GM12878 (cell line): ENCODE measurements at regions not wholly inside any gene's neighbourhood (a gene's known extent, or its start where the extent isn't known, plus 50 kb on each side); places are given as distances from the start of the nearest gene placed in this dataset.

Experiments used
- CBX3 ChIP-seq: fragments of 200-600 bp; sonication (generic); IDR thresholded peaks from 2 replicates; pipeline ENCODE4 v1.6.1; 2016; ENCODE audit warnings: low read depth, borderline replicate concordance
- EZH2 ChIP-seq: IDR thresholded peaks from 2 replicates; pipeline ENCODE4 v1.6.1; 2012; ENCODE audit warnings: low read depth, mild to moderate bottlenecking, control low read depth, inconsistent platforms, low read length, borderline replicate concordance; ENCODE audit not compliant: control insufficient read depth
- HDAC2 ChIP-seq: fragments of 200-600 bp; sonication (generic); IDR thresholded peaks from 2 replicates; pipeline ENCODE4 v1.6.1; 2017
- JUND ChIP-seq: IDR thresholded peaks from 2 replicates; pipeline ENCODE4 v1.6.1; 2012; ENCODE audit warnings: low read depth, mild to moderate bottlenecking, low read length, improper control_type of control experiment, moderate library complexity
- MYC ChIP-seq: IDR thresholded peaks from 2 replicates; pipeline ENCODE4 v1.6.1; 2011; ENCODE audit warnings: mild to moderate bottlenecking, low read length, moderate library complexity, inconsistent platforms; ENCODE audit not compliant: insufficient read depth, insufficient replicate concordance, insufficient read length, severe bottlenecking
- NRF1 ChIP-seq: conservative IDR thresholded peaks from 2 replicates; pipeline ENCODE4 v1.6.1; 2011; ENCODE audit warnings: mild to moderate bottlenecking, low read depth, low read length, improper control_type of control experiment
- POLR2AphosphoS5 ChIP-seq: IDR thresholded peaks from 2 replicates; pipeline ENCODE4 v1.6.1; 2011; ENCODE audit warnings: mild to moderate bottlenecking, low read length, inconsistent platforms
- RELA ChIP-seq: fragments of 450-650 bp; IDR thresholded peaks from 2 replicates; pipeline ENCODE4 v1.8.0; 2014; ENCODE audit warnings: borderline replicate concordance; ENCODE audit not compliant: partially characterized antibody
- TCF7 ChIP-seq: IDR thresholded peaks from 2 replicates; pipeline ENCODE4 v1.6.1; 2014; ENCODE audit warnings: antibody characterized with exemption, borderline replicate concordance
- TF ChIP-seq, protein P1 (sequence below), 3 experiments: IDR thresholded peaks in 2 of 3; conservative IDR thresholded peaks in 1 of 3; 2 replicates each; pipeline ENCODE4 v1.5.1; 2011; ENCODE audit warnings: low read depth in 3 of 3, low read length in 3 of 3, mild to moderate bottlenecking in 3 of 3, control low read depth in 2 of 3, moderate library complexity in 2 of 3, inconsistent platforms in 1 of 3, mixed read lengths in 1 of 3; ENCODE audit not compliant: control insufficient read depth in 2 of 3, insufficient read depth in 1 of 3; ENCODE audit errors: extremely low read depth in 1 of 3
- TF ChIP-seq, protein P2 (sequence below): fragments of 450-650 bp; IDR thresholded peaks from 2 replicates; pipeline ENCODE4 v1.6.1; 2018; ENCODE audit warnings: borderline replicate concordance, mild to moderate bottlenecking; ENCODE audit not compliant: partially characterized antibody
- TF ChIP-seq, protein P3 (sequence below): IDR thresholded peaks from 2 replicates; pipeline ENCODE4 v1.6.1; 2012; ENCODE audit warnings: mild to moderate bottlenecking, low read depth, low read length
- TF ChIP-seq, protein P4 (sequence below): IDR thresholded peaks from 2 replicates; pipeline ENCODE4 v1.6.1; 2012; ENCODE audit warnings: low read length, inconsistent platforms

DNA sequence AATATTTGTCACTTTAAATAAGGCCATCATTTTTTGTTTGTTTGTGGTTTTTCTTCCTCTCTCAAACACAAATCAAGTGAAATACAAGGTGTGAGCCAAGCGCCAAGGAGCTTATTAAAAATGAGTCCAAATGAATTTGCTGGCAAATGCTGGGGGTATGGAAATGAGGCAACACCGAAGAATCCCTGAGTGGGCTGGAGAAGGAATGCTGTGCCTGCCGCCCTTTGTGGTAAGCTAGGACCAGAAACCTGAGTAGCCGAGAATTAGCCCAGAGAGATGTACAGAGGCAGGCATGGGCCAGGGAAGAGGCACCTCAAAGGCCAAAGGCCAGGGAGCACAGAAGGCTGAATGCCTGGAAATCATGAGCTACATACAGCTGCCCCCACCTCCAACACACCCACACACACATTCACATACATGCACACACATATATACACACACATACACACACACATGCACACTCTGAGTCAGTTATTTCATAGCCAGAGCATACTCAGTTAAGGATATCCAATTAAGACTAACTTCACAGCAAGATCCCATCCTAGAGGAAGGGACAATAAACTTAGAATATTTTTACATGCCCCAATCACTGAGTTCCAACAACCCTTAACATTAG lies 266.1 kb upstream of the DYNLRB2 start:
- TF ChIP-seq, protein P1, sequence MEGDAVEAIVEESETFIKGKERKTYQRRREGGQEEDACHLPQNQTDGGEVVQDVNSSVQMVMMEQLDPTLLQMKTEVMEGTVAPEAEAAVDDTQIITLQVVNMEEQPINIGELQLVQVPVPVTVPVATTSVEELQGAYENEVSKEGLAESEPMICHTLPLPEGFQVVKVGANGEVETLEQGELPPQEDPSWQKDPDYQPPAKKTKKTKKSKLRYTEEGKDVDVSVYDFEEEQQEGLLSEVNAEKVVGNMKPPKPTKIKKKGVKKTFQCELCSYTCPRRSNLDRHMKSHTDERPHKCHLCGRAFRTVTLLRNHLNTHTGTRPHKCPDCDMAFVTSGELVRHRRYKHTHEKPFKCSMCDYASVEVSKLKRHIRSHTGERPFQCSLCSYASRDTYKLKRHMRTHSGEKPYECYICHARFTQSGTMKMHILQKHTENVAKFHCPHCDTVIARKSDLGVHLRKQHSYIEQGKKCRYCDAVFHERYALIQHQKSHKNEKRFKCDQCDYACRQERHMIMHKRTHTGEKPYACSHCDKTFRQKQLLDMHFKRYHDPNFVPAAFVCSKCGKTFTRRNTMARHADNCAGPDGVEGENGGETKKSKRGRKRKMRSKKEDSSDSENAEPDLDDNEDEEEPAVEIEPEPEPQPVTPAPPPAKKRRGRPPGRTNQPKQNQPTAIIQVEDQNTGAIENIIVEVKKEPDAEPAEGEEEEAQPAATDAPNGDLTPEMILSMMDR (IDR thresholded peaks at IDR 0.05 in 2 of 3, conservative IDR thresholded peaks at IDR 0.05 in 1 of 3; ENCODE audit: control insufficient read depth in 2 of 3, extremely low read depth in 1 of 3, insufficient read depth in 1 of 3, low read depth in 3 of 3, low read length in 3 of 3), result no peak
- TF ChIP-seq, protein P2, sequence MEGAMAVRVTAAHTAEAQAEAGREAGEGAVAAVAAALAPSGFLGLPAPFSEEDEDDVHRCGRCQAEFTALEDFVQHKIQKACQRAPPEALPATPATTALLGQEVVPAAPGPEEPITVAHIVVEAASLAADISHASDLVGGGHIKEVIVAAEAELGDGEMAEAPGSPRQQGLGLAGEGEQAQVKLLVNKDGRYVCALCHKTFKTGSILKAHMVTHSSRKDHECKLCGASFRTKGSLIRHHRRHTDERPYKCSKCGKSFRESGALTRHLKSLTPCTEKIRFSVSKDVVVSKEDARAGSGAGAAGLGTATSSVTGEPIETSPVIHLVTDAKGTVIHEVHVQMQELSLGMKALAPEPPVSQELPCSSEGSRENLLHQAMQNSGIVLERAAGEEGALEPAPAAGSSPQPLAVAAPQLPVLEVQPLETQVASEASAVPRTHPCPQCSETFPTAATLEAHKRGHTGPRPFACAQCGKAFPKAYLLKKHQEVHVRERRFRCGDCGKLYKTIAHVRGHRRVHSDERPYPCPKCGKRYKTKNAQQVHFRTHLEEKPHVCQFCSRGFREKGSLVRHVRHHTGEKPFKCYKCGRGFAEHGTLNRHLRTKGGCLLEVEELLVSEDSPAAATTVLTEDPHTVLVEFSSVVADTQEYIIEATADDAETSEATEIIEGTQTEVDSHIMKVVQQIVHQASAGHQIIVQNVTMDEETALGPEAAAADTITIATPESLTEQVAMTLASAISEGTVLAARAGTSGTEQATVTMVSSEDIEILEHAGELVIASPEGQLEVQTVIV, result no peak
- TF ChIP-seq EZH2, result no peak
- no peak for TF ChIP-seq MYC
- no peak for TF ChIP-seq CBX3
- no peak for TF ChIP-seq TCF7
- no peak for TF ChIP-seq POLR2AphosphoS5
- no peak for TF ChIP-seq JUND
- TF ChIP-seq NRF1, result no peak
- TF ChIP-seq, protein P3, sequence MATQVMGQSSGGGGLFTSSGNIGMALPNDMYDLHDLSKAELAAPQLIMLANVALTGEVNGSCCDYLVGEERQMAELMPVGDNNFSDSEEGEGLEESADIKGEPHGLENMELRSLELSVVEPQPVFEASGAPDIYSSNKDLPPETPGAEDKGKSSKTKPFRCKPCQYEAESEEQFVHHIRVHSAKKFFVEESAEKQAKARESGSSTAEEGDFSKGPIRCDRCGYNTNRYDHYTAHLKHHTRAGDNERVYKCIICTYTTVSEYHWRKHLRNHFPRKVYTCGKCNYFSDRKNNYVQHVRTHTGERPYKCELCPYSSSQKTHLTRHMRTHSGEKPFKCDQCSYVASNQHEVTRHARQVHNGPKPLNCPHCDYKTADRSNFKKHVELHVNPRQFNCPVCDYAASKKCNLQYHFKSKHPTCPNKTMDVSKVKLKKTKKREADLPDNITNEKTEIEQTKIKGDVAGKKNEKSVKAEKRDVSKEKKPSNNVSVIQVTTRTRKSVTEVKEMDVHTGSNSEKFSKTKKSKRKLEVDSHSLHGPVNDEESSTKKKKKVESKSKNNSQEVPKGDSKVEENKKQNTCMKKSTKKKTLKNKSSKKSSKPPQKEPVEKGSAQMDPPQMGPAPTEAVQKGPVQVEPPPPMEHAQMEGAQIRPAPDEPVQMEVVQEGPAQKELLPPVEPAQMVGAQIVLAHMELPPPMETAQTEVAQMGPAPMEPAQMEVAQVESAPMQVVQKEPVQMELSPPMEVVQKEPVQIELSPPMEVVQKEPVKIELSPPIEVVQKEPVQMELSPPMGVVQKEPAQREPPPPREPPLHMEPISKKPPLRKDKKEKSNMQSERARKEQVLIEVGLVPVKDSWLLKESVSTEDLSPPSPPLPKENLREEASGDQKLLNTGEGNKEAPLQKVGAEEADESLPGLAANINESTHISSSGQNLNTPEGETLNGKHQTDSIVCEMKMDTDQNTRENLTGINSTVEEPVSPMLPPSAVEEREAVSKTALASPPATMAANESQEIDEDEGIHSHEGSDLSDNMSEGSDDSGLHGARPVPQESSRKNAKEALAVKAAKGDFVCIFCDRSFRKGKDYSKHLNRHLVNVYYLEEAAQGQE, result no peak
- TF ChIP-seq, protein P4, sequence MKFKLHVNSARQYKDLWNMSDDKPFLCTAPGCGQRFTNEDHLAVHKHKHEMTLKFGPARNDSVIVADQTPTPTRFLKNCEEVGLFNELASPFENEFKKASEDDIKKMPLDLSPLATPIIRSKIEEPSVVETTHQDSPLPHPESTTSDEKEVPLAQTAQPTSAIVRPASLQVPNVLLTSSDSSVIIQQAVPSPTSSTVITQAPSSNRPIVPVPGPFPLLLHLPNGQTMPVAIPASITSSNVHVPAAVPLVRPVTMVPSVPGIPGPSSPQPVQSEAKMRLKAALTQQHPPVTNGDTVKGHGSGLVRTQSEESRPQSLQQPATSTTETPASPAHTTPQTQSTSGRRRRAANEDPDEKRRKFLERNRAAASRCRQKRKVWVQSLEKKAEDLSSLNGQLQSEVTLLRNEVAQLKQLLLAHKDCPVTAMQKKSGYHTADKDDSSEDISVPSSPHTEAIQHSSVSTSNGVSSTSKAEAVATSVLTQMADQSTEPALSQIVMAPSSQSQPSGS, result no peak
- no peak for TF ChIP-seq RELA
- TF ChIP-seq HDAC2, result no peak
